HG03558 (cell line): ENCODE measurements at regions not wholly inside any gene's neighbourhood (a gene's known extent, or its start where the extent isn't known, plus 50 kb on each side); places are given as distances from the start of the nearest gene placed in this dataset.

ENCODE experiments used
- ATAC-seq: cut with Tn5 transposase; IDR thresholded peaks from one replicate; pipeline ENCODE4 v1.9.1; 2021; ENCODE audit warnings: moderate number of reproducible peaks; ENCODE audit not compliant: unreplicated experiment; ENCODE audit errors: extremely low read depth

DNA sequence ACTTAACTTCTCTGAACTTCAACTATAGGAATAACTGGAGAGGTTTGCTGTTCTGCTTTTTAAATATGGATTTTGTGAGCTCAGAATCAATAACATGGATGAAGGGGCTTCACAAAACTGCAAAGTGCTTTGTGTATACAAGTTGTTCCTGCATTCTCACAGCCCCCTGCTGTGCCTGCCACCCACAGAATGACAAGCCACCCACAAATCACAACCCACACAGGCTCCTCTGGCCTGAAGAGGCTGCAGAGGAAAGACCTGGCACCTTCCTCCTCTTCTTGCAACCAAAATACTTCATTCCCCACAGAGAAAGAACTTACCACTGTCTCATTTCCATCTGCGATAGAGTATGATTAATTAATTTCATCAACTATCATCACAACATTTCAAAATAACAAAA lies 106.7 kb upstream of the NHSL1 start:
- no peak for ATAC-seq

DNA sequence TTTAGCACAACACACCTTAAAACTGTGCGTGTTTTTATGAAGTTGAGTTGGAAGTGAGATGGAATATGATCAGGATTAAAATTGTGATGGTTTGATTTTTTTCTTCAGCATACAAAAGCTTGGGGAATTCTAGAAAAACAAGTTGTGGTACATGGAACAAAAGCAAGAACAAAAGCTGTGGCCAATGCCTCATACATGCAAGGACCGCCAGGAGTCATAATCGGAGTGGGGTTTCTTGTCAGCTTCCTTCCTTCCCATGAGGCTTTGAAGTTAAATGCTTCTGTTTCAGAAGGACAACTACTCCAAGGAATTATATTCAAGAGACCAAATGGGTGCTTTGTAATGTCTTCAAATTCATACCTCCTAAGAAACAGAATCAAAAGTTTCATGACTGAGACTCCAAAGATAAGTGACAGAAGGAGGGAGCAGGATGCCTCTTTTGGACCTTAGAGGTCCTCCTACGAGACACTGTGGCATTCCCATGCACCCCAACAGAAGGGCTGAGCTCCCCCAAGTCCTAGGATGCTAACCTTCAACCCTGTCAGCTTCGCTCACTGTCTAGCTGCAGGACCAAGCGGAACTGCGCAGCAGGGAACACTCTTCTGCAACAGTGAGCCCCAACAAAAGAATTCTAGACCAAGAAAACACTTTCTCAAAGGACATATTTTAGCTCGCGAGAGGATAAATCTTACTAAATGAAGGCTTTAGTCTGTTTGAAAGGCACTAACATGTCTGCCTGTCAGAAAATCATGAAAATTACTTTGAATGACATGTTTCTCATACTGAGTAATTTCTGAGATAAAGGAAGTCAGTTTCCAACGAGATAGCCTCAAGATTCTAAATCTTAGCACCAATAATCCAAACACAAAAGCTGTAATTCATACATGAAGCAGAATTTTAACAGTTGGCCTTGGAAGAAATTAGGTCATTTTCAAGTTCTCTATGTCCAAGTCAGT lies 108.5 kb upstream of the NHSL1 start:
- no peak for ATAC-seq

DNA sequence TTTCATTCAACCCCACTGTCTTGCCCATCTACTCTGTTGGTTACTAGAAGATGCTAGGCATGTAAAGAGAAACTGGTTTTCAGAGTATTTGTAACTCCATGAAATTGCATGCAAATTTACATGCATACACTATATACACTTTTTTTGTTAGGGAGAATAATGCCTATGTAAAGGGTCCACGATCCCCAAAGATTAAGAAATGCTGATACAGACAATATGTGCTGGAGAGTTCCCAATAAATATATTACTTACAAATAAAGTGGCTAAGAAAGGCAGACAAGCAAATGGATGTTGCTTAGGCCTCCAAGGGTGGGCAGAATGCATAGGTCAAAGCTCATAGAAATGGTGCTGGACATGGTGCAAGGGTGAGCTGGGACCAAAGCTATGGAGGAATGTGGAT lies 109.6 kb upstream of the NHSL1 start:
- ATAC-seq, result no peak

DNA sequence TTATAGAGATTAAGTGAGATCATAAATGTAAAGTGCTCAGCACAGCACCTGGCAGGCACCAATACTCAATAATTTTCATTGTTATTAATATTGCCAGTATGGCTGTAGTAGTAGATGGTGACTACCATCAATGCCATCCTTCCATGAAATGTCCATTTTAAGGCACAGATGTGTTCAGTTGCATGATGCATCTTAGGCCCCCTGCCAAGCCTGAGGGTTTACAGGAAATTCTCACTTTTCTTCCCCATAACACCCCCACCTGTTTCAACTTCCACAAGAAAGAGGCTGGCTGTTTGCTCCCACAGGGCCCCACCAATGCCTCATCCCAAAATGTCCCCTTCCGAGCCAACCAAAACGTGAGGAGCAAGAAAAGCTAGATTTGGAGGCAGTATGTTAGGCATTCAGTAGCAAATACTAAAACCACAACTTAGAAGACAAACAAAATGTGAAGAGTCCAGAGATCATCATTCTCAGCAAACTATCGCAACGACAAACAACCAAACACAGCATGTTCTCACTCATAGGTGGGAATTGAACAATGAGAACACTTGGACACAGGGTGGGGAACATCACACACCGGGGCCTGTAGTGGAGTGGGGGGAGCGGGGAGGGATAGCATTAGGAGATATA lies 110.6 kb upstream of the NHSL1 start:
- no peak for ATAC-seq

DNA sequence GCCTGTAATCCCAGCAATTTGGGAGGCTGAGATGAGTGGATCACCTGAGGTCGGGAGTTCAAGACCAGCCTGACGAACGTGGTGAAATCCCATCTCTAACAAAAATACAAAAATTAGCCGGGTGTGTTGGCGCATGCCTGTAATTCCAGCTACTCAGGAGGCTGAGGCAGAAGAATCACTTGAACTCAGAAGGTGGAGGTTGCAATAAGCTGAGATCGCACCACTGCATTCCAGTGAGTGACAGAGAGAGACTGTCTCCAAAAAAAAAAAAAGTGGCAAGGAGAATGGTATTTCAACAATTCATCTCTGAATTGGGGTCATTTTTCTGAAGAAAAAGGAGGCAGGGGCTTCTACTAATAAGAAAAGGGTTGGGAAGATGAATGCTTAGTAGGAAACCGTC lies 111.5 kb upstream of the NHSL1 start:
- no peak for ATAC-seq

DNA sequence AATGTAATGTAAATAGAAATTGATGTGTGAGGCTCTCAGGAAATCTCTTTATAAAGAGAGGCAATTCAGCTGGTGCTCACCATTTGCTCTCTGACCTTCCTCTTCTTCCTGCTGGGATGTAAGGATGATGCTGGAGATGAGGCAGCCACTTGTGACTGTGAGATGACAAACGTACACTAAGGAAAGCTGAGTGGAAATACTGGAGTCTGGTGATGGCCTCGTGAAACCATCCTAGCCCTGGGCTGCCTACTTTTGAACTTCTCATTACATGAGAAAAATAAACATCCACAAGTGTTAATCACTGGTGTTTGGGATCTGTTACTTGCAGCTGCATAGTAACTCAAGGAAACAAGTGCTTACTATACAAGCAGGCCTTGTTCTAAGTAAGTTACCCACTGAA lies 114.9 kb upstream of the NHSL1 start:
- no peak for ATAC-seq

DNA sequence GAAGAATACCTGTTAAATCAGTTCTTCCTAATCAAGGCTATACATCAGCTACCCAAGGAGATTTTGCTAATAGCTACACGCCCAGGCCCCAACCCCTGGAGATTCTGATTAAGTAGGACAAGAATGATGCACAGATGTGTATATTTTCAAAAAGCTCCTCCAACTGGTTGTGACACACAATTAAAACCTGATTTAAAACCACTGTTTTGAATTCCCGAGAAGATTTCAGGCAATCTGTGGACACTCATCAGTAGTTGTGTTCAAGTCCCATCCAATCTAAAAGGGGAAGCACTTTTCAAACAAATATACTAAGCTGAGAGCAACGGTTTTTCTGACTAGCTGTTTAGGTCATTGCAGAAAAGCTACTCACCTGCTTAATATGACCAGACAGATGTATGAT lies 118.9 kb upstream of the NHSL1 start:
- no peak for ATAC-seq

DNA sequence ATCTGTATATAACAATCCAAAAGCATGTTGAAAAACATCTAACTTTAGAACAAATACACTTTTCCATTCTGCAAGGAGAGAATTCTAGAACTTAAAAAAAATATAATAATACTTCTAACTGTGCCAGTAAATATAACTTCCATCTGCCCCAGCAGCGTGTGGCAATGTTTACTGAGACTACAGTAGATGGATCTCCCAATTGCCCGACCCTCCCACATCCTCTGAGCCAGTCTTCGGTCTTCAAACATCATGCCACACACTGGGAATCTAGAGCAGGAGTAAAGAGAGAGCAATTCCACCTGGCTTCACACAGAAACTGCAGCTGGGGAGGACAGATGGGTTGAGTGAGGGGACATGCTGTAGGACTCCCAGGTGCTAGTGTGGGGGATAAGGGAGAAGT lies 121.3 kb upstream of the NHSL1 start:
- no peak for ATAC-seq

DNA sequence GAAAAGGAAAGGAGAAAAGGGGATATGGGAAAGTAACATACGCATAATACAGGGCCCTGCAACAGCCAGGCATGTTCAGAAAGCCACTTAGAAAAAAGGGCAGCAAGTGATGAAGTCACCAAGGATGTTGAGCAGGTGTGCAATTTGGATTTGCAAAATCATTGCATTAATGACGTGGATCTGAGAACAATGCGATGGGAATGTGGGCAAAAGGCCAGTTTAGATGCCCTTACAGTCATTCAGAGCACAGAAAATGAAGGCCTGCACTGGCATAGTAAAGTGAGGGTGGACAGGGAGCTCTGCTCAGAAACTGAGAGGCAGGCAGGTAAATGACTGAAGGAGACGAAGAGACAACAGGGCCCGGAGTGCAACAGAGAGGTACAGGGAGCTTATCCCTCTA lies 123.7 kb upstream of the NHSL1 start:
- no peak for ATAC-seq

DNA sequence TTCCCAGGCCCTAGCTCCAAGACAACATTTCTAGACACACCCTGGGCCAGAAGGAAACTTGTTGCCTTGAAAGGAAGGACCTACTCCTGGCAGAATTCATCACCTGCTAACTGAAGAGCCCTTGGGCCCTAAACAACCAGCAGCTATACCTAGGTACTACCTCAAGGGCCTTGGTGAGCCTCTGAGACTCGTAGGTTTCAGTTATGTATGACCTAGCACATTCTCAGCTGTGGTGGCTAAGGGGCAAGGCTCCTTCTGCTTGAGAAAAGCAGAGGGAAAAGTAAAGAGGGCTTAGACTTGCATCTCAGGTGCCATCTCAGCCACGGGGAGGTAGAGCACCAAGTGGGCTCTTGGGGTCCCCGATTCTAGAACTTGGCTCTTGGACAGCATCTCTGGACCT lies 132.3 kb upstream of the NHSL1 start:
- no peak for ATAC-seq

DNA sequence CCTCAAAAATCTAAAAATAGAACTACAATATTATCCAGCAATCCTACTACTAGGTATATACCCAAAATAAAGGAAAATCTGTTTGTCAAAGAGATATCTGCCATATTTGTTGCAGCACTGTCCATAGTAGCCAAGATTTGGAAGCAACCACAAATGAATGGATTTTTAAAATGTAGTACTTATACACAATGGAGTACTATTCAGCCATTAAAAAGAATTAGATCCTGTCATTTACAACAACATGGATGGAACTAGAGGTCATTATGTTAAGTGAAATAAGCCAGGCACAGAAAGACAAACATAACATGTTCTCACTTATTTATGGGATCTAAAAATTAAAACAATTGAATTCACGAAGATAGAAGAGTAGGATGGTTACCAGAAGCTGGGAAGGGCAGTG lies 135.7 kb upstream of the CCDC28A start:
- ATAC-seq, result no peak

DNA sequence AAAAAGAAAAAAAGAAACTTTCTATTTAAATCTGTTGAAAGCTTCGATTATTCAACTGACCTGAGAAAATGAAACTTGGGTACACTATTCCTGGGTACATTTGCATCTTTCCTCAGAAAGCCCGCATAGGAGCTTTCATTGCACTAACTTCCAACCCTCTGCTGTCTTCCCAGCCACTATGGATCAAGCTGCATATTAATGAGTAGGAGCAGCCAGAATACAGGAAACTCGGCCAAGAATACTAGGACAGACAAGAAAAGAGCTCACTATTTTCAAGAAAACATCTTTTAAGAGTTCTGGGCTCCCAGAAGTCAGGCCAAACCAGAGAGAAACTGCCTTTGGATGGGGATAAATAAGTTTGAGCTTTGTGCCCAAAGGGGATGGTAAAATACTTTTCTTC lies 135.0 kb upstream of the CCDC28A start:
- no peak for ATAC-seq

DNA sequence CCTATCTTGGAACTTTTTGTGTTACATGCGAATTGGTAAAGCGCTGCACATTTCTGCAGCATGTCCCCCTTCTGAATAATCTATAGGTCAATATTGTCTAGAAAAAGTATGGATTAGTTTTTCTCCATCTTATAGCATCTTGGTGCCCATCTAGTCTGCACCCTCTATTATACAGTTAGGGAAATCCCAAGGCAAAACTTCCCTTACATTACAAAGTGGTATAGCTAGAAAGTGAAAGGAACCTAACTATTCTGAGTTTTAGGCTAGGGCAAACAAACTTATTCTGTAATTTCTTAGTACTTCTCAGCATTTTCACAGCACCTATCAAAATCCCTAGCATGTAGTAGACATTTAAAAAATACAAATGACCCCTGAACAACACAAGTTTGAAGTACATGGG lies 133.5 kb upstream of the CCDC28A start:
- ATAC-seq, result no peak

DNA sequence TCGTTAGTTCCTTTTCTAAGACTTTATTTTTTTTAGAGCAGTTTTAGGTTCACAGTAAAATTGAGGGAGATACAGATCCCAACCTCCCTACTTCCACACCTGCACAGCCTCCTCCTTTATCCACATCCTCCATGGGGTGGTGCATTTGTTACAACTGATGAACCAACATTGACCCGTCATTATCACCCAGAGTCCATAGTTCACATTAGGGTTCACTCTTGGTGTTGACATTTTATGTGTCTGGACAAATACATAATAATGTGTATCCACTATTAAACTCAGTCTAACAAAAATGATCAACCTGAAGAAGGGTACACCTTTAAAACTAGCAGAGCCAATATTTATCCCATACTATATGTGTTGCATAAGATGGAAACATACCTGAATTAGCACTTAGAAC lies 130.4 kb upstream of the CCDC28A start:
- ATAC-seq, result no peak

DNA sequence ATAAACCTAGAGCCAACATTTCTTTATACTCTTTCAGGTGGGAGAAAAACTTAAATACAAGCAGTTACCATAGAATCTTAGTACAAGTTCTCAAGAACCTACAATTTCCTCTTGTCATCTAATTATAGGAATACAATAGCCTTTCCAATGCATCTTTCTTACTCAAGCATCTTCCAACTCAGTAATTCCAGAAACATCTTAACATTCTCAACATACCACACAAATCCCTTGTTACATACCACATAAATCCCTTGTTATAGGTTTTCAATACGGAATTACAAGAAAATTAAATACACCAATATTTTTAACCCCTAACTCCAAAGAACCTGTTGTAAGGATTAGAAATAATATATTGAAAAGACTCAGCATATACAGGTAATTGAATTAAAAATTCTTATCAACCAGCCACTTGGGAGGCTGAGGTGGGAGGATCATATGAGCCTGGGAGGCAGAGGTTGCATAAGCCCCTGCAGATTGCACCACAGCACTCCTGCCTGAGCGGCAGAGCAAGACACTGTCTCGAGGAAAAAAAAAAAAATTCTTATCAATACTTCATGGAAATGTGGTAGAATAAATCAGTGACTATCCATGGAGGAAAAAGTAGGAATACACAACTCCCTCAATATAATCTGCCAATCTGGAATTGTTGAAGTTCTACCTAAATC lies 127.5 kb upstream of the CCDC28A start:
- no peak for ATAC-seq

DNA sequence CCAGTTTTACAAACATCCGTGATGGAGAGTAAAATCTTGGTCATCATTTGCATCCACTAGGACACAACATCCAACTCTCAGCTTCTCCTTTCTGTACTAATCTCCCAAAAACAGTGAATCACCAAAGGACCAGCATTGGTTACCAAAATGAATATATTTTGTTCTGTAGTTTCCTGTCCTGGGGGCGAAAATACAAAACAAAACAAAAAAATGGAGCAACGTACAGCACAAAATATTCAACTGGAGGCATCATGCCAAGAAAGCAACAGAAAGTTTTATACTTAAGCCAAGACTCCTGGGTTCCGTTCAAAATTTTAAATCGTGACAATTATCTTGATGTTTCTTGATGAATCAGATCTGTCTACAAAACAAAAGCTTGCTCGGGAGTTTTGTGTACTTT lies 126.6 kb upstream of the CCDC28A start:
- ATAC-seq, result no peak

DNA sequence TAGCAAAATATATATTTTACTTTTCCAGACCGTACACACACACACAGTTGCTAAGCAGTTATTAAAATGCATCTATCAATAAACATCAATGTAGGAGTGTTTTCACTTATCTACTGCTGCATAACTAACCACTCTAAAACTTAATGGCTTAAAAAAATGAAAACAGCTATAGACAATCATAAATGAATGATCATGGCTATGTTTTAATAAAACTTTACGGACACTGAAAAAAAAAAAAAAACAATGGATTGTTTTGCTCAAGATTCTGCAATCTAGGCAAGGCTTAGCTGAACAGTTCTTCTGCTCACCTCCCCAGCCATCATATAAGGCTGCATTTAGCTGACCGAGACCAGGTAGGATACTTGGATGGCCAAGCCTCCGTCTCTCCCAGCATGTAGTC lies 125.4 kb upstream of the CCDC28A start:
- no peak for ATAC-seq

DNA sequence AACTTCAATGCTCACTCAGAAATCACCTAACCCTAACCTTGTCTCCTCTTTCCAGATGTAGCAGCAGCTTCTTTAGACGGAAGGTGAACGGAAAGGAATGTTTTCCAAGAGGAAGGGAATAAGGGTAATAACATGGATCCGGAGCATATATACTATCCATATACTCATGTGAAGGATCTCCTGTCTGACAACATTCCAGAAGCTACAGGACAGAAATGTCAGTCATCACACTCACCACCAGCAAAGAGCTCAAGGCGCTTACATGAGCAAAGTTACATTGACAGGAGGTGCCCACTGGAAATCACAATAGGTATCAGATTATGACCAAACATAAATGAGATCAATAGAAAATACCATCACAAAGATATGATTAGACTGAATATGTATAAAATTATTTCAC lies 122.1 kb upstream of the CCDC28A start:
- ATAC-seq, result no peak

DNA sequence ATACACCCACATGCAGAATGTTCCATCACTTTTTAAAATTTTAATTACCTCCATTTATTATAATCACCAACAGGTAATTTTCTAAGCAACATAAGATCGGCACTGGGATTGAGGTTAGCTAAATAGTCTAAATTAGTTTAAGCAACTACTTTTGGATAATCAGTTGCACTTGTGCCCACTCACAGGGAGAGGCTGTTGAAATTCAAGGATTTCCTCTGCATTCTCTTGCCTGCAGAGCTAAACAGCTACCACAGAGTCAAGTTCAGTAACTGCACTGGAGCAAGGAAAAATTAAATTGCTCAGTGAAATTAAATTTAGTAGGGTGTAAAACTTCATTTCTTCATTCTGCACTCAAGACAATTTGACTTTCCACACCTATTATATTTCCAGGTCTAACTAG lies 120.7 kb upstream of the CCDC28A start:
- ATAC-seq, result no peak

DNA sequence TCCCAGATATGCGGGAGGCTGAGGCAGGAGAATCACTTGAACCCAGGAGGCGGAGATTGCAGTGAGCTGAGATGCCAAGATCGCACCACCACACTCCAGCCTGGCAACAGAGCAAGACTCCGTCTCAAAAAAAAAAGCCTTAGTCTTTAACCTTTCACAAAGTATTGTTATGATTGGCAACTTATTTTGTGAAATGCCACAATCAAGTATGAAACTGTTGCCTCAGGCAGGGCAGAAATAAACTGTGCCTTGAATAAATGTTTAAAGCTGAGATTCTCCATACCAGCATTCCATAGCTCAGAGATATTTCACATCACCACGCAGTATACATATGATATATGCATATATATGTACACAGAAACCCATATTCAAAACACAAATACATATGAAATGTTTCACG lies 120.1 kb upstream of the CCDC28A start:
- ATAC-seq, result no peak
